ENCODE measurements at regions not wholly inside any gene's neighbourhood (a gene's known extent, or its start where the extent isn't known, plus 50 kb on each side); places are given as distances from the start of the nearest gene placed in this dataset.

GRCh38 chrX:113470166-113470565 lies 629.5 kb upstream of the AMOT start:
- no peak for TF ChIP-seq CTCF (IDR thresholded peaks at IDR 0.05; ENCODE audit: unreplicated experiment)
- Mint-ChIP-seq H3K4me3 (ENCODE audit: low read depth, unreplicated experiment) (peak overlapping the region; percentile 44), H3K27ac (ENCODE audit: unreplicated experiment) (no peak overlapping the region), H3K9me3 (ENCODE audit: low read depth, unreplicated experiment) (no peaks in the 10 kb centered on the region), H3K4me1 (ENCODE audit: low read depth, unreplicated experiment) (no peaks in the 10 kb centered on the region), H3K36me3 (ENCODE audit: insufficient read depth, unreplicated experiment) (no peaks in the 10 kb centered on the region), H3K27me3 (ENCODE audit: unreplicated experiment) (no peaks in the 10 kb centered on the region)
- CTCF ChIA-PET = no interaction called here
- BruUV-seq (replicated peaks) = no TSS peak
- DNase-seq = peak; percentile 9
- intact Hi-C loops (cut with micrococcal nuclease; ENCODE audit: unreplicated experiment) = loop anchor here (5.0 kb wide), 1 partner anchor 68 kb away; no protein-coding TSS in a partner anchor

GRCh38 chrX:113457719-113458118 lies 617.1 kb upstream of the AMOT start:
- BruUV-seq (replicated peaks) = no TSS peak
- CTCF ChIA-PET = no interaction called here
- H3K4me3 Mint-ChIP-seq (ENCODE audit: low read depth, unreplicated experiment) = no peak overlapping the region
- TF ChIP-seq CTCF (IDR thresholded peaks at IDR 0.05; ENCODE audit: unreplicated experiment) = no peak
- no peaks in the 10 kb centered on the region for H3K27me3 Mint-ChIP-seq (ENCODE audit: unreplicated experiment)
- intact Hi-C loops (cut with micrococcal nuclease; ENCODE audit: unreplicated experiment) = no loop called here
- no peak overlapping the region for H3K27ac Mint-ChIP-seq (ENCODE audit: unreplicated experiment)
- DNase-seq = no peak
- no peaks in the 10 kb centered on the region for H3K36me3 Mint-ChIP-seq (ENCODE audit: insufficient read depth, unreplicated experiment)
- peaks cover 2% of the 10 kb centered on the region for H3K9me3 Mint-ChIP-seq (ENCODE audit: low read depth, unreplicated experiment)
- no peaks in the 10 kb centered on the region for H3K4me1 Mint-ChIP-seq (ENCODE audit: low read depth, unreplicated experiment)

GRCh38 chrX:113455582-113455981 lies 615.0 kb upstream of the AMOT start:
- H3K27me3 Mint-ChIP-seq (ENCODE audit: unreplicated experiment) = no peaks in the 10 kb centered on the region
- peaks cover 2% of the 10 kb centered on the region for H3K9me3 Mint-ChIP-seq (ENCODE audit: low read depth, unreplicated experiment)
- no peak for DNase-seq
- H3K4me1 Mint-ChIP-seq (ENCODE audit: low read depth, unreplicated experiment) = no peaks in the 10 kb centered on the region
- BruUV-seq (replicated peaks) = no TSS peak
- no peak overlapping the region for H3K27ac Mint-ChIP-seq (ENCODE audit: unreplicated experiment)
- intact Hi-C loops (cut with micrococcal nuclease; ENCODE audit: unreplicated experiment) = no loop called here
- H3K4me3 Mint-ChIP-seq (ENCODE audit: low read depth, unreplicated experiment) = no peak overlapping the region
- no peaks in the 10 kb centered on the region for H3K36me3 Mint-ChIP-seq (ENCODE audit: insufficient read depth, unreplicated experiment)
- no peak for TF ChIP-seq CTCF (IDR thresholded peaks at IDR 0.05; ENCODE audit: unreplicated experiment)
- CTCF ChIA-PET = no interaction called here

- CTCF ChIA-PET = no interaction called here
- Mint-ChIP-seq H3K36me3 (ENCODE audit: insufficient read depth, unreplicated experiment) (peaks cover 4% of the 10 kb centered on the region), H3K27ac (ENCODE audit: unreplicated experiment) (no peak overlapping the region), H3K9me3 (ENCODE audit: low read depth, unreplicated experiment) (peaks cover 10% of the 10 kb centered on the region), H3K4me3 (ENCODE audit: low read depth, unreplicated experiment) (no peak overlapping the region), H3K27me3 (ENCODE audit: unreplicated experiment) (no peaks in the 10 kb centered on the region), H3K4me1 (ENCODE audit: low read depth, unreplicated experiment) (no peaks in the 10 kb centered on the region)
- TF ChIP-seq CTCF (IDR thresholded peaks at IDR 0.05; ENCODE audit: unreplicated experiment) = no peak
- BruUV-seq (replicated peaks) = no TSS peak
- DNase-seq = no peak
- intact Hi-C loops (cut with micrococcal nuclease; ENCODE audit: unreplicated experiment) = no loop called here
These were observed 588.4 kb upstream of the AMOT start for GRCh38 chrX:113429011-113429410.

GRCh38 chrX:113422323-113422722 lies 581.7 kb upstream of the AMOT start:
- BruUV-seq (replicated peaks) = no TSS peak
- TF ChIP-seq CTCF (IDR thresholded peaks at IDR 0.05; ENCODE audit: unreplicated experiment) = no peak
- intact Hi-C loops (cut with micrococcal nuclease; ENCODE audit: unreplicated experiment) = no loop called here
- Mint-ChIP-seq H3K27me3 (ENCODE audit: unreplicated experiment) (no peaks in the 10 kb centered on the region), H3K36me3 (ENCODE audit: insufficient read depth, unreplicated experiment) (no peaks in the 10 kb centered on the region), H3K9me3 (ENCODE audit: low read depth, unreplicated experiment) (peaks cover 4% of the 10 kb centered on the region), H3K4me1 (ENCODE audit: low read depth, unreplicated experiment) (no peaks in the 10 kb centered on the region), H3K4me3 (ENCODE audit: low read depth, unreplicated experiment) (no peak overlapping the region), H3K27ac (ENCODE audit: unreplicated experiment) (no peak overlapping the region)
- DNase-seq = no peak
- CTCF ChIA-PET = no interaction called here

All from Calu3 (cell line).